Activated T-cell treated with anti-CD3 and anti-CD28 coated beads, Interleukin-2, amount 50 U/mL, for 1 hour (primary cell): ENCODE measurements at regions not wholly inside any gene's neighbourhood (a gene's known extent, or its start where the extent isn't known, plus 50 kb on each side); places are given as distances from the start of the nearest gene placed in this dataset.
"Not testable (repeated sequence)": the region's sequence is repeated elsewhere in the genome, so short reads cannot be mapped to it uniquely, and the experiment has no call there.

ENCODE experiments used
- DNase-seq: peaks from one replicate; pipeline ENCODE4 v3.0.0-alpha.2; 2020

GRCh38 chr15:31433091-31433490, 106.5 kb downstream of the KLF13 start:
- DNase-seq = no peak

- DNase-seq = no peak
These were observed 106.9 kb downstream of the KLF13 start for GRCh38 chr15:31433574-31433973.

GRCh38 chr15:31434275-31434587, 107.6 kb downstream of the KLF13 start:
- DNase-seq = no peak

- DNase-seq = peak; percentile 80
These were observed 108.1 kb downstream of the KLF13 start for GRCh38 chr15:31434588-31435260.

- peak; percentile 73 for DNase-seq
These were observed 108.8 kb downstream of the KLF13 start for GRCh38 chr15:31435261-31435911.

GRCh38 chr15:31435912-31436628, 109.4 kb downstream of the KLF13 start:
- DNase-seq = no peak

- DNase-seq = no peak
These were observed 111.1 kb downstream of the KLF13 start for GRCh38 chr15:31437686-31438085.

GRCh38 chr15:31438601-31439265, 112.1 kb downstream of the KLF13 start:
- DNase-seq = no peak

GRCh38 chr15:31439328-31439727, 112.7 kb downstream of the KLF13 start:
- no peak for DNase-seq

GRCh38 chr15:31440216-31440615, 113.6 kb downstream of the KLF13 start:
- not testable (repeated sequence) for DNase-seq

- DNase-seq = peak; percentile 58
These were observed 114.2 kb downstream of the KLF13 start for GRCh38 chr15:31440754-31441311.

GRCh38 chr15:31442226-31442625, 115.6 kb downstream of the KLF13 start:
- DNase-seq = no peak

- no peak for DNase-seq
These were observed 116.1 kb downstream of the KLF13 start for GRCh38 chr15:31442699-31443111.

GRCh38 chr15:31444844-31445243, 118.2 kb downstream of the KLF13 start:
- DNase-seq = no peak

GRCh38 chr15:31446546-31446945, 119.9 kb downstream of the KLF13 start:
- no peak for DNase-seq

GRCh38 chr15:31447931-31448634, 121.4 kb downstream of the KLF13 start:
- DNase-seq = no peak

- no peak for DNase-seq
These were observed 122.0 kb downstream of the KLF13 start for GRCh38 chr15:31448635-31448979.

- no peak for DNase-seq
These were observed 126.2 kb downstream of the KLF13 start for GRCh38 chr15:31452595-31453557.

GRCh38 chr15:31453558-31454318, 127.1 kb downstream of the KLF13 start:
- DNase-seq = no peak

- DNase-seq = no peak
These were observed 128.9 kb downstream of the KLF13 start for GRCh38 chr15:31455499-31455898.
